ENCODE measurements at regions not wholly inside any gene's neighbourhood (a gene's known extent, or its start where the extent isn't known, plus 50 kb on each side); places are given as distances from the start of the nearest gene placed in this dataset.
A peak's percentile ranks its signal among the peaks of the same experiment; 100 is the strongest.

GRCh38 chr16:64892835-64893785, 228.8 kb downstream of the CDH11 start:
- DNase-seq: no peak

GRCh38 chr16:64889446-64889845, 232.4 kb downstream of the CDH11 start:
- DNase-seq: no peak

- no peak for DNase-seq
These were observed 234.2 kb downstream of the CDH11 start for GRCh38 chr16:64887651-64888050.

- DNase-seq: no peak
These were observed 239.6 kb downstream of the CDH11 start for GRCh38 chr16:64882078-64882784.

GRCh38 chr16:64880994-64881393, 240.9 kb downstream of the CDH11 start:
- DNase-seq: no peak

GRCh38 chr16:64880006-64880405, 241.9 kb downstream of the CDH11 start:
- DNase-seq: no peak

- DNase-seq: no peak
These were observed 242.9 kb downstream of the CDH11 start for GRCh38 chr16:64878940-64879339.

- DNase-seq: no peak
These were observed 249.8 kb downstream of the CDH11 start for GRCh38 chr16:64872101-64872500.

- DNase-seq: peak; percentile 60
These were observed 251.0 kb downstream of the CDH11 start for GRCh38 chr16:64870859-64871258.

- DNase-seq: no peak
These were observed 252.1 kb downstream of the CDH11 start for GRCh38 chr16:64869781-64870180.

GRCh38 chr16:64866021-64866420, 255.8 kb downstream of the CDH11 start:
- no peak for DNase-seq

GRCh38 chr16:64865069-64865696, 256.7 kb downstream of the CDH11 start:
- DNase-seq: peak; percentile 62

- peak; percentile 96 for DNase-seq
These were observed 257.5 kb downstream of the CDH11 start for GRCh38 chr16:64864232-64864809.

GRCh38 chr16:64858076-64858475, 263.8 kb downstream of the CDH11 start:
- DNase-seq: peak; percentile 44

GRCh38 chr16:64857411-64857810, 264.5 kb downstream of the CDH11 start:
- DNase-seq: no peak

- no peak for DNase-seq
These were observed 268.3 kb downstream of the CDH11 start for GRCh38 chr16:64853551-64853950.

- DNase-seq: no peak
These were observed 274.9 kb downstream of the CDH11 start for GRCh38 chr16:64846966-64847365.

GRCh38 chr16:64845071-64845470, 276.8 kb downstream of the CDH11 start:
- no peak for DNase-seq

- DNase-seq: no peak
These were observed 280.4 kb downstream of the CDH11 start for GRCh38 chr16:64841482-64841881.

- DNase-seq: no peak
These were observed 280.8 kb downstream of the CDH11 start for GRCh38 chr16:64841071-64841470.

- DNase-seq: no peak
These were observed 291.2 kb downstream of the CDH11 start for GRCh38 chr16:64830653-64831052.

GRCh38 chr16:64829678-64830077, 292.2 kb downstream of the CDH11 start:
- DNase-seq: no peak

GRCh38 chr16:64826374-64826773, 295.5 kb downstream of the CDH11 start:
- no peak for DNase-seq

Data from NCI-H2171 treated with DMSO at 0.1 percent for 48 hours (cell line).